ENCODE measurements at regions not wholly inside any gene's neighbourhood (a gene's known extent, or its start where the extent isn't known, plus 50 kb on each side); places are given as distances from the start of the nearest gene placed in this dataset.

- BruUV-seq (replicated peaks) = no TSS peak
- Histone ChIP-seq H3K4me1 (ENCODE audit: control insufficient read depth, insufficient read depth, low read length) (no peaks in the 10 kb centered on the region), H3K79me2 (ENCODE audit: control insufficient read depth, insufficient read depth, low read length) (no peaks in the 10 kb centered on the region), H4K20me1 (ENCODE audit: control insufficient read depth, insufficient read depth) (no peaks in the 10 kb centered on the region), H3K4me3 (no peak overlapping the region), H3K27ac (ENCODE audit: control insufficient read depth, insufficient read depth) (no peak overlapping the region), H3K27me3 (replicated peaks in 1 of 2; ENCODE audit: control insufficient read depth in 2 of 2, insufficient read depth in 2 of 2, low read length in 1 of 2) (no peaks in the 10 kb centered on the region), H2AFZ (ENCODE audit: control insufficient read depth, low read depth, low read length) (no peak overlapping the region), H3K36me3 (ENCODE audit: control insufficient read depth in 2 of 2, insufficient read depth in 2 of 2, low read length in 1 of 2) (no peaks in the 10 kb centered on the region), H3K9ac (ENCODE audit: control insufficient read depth, insufficient read depth, low read length) (no peak overlapping the region), H3K4me2 (ENCODE audit: control insufficient read depth, insufficient read depth) (no peak overlapping the region), H3K9me3 (replicated peaks; ENCODE audit: control insufficient read depth, insufficient read depth, low read length) (no peaks in the 10 kb centered on the region)
- WGBS (ENCODE audit: insufficient coverage, insufficient replicate concordance, low lambda C conversion rate, missing lambda C conversion rate) = 55% methylated on average over 12 of the region's 12 CpGs
- FAIRE-seq = no peak
- intact Hi-C loops (cut with micrococcal nuclease; ENCODE audit: unreplicated experiment) (no loop called here), in situ Hi-C loops (cut with MboI) (no loop called here)
- TF ChIP-seq MYB (IDR thresholded peaks at IDR 0.05; ENCODE audit: borderline replicate concordance, low read depth, low read length) (no peak), ZZZ3 (IDR thresholded peaks at IDR 0.05; ENCODE audit: control insufficient read depth, insufficient read length, low read depth) (no peak), EGR1 (IDR thresholded peaks at IDR 0.05; ENCODE audit: borderline replicate concordance in 1 of 2, low read depth in 2 of 2, low read length in 2 of 2) (no peak), JUNB (IDR thresholded peaks at IDR 0.05) (no peak), TARDBP (IDR thresholded peaks at IDR 0.05; ENCODE audit: borderline replicate concordance) (no peak), ATF3 (IDR thresholded peaks at IDR 0.05; ENCODE audit: borderline replicate concordance, extremely low read depth, low read depth, low read length) (no peak), CEBPZ (IDR thresholded peaks at IDR 0.05; ENCODE audit: low read depth, low read length) (no peak), MEF2B (IDR thresholded peaks at IDR 0.05; ENCODE audit: partially characterized antibody, poor library complexity, severe bottlenecking) (no peak), SMC3 (IDR thresholded peaks at IDR 0.05; ENCODE audit: borderline replicate concordance, low read length) (no peak), NBN (IDR thresholded peaks at IDR 0.05) (no peak), MEF2A (IDR thresholded peaks at IDR 0.05; ENCODE audit: insufficient read depth, low read depth, low read length) (no peak), TCF7 (IDR thresholded peaks at IDR 0.05; ENCODE audit: borderline replicate concordance) (no peak)
- ChIA-PET SMC1A (ENCODE audit: uncharacterized antibody, unreplicated experiment) (no interaction called here), RAD21 (ENCODE audit: unreplicated experiment) (no interaction called here), POLR2A (no interaction called here), CTCF (no interaction called here)
- ATAC-seq = no peak
- DNase-seq (ENCODE audit: low read depth, low spot score) = no peak
These were observed 215.2 kb upstream of the GK2 start for GRCh38 chr4:79623021-79623870.
